PC-3 (cell line): ENCODE measurements at regions not wholly inside any gene's neighbourhood (a gene's known extent, or its start where the extent isn't known, plus 50 kb on each side); places are given as distances from the start of the nearest gene placed in this dataset.

Source experiments
- ATAC-seq: fragments of 200-7000 bp; cut with Tn5 transposase; 2 replicates; pipeline ENCODE4 v1.9.1; 2020; ENCODE audit warnings: mild to moderate bottlenecking, moderate library complexity
- BruUV-seq: library from RNA; stranded (reverse); fragments of 400-500 nt; replicated peaks from 2 replicates; lab custom pipeline; 2021; lab: Mats Ljungman, UMichigan
- CTCF ChIA-PET: fragments of 300-600 bp; sonication (Branson Sonifier 250); formaldehyde crosslinking; loops from one replicate; lab custom pipeline; 2022; ENCODE audit warnings: antibody characterized with exemption; lab: Charles Lee
- POLR2A ChIA-PET: fragments of 300-600 bp; sonication (Branson Sonifier 250); formaldehyde crosslinking; loops from one replicate; lab custom pipeline; 2022; ENCODE audit warnings: antibody characterized with exemption; ENCODE audit not compliant: unreplicated experiment; lab: Charles Lee
- DNase-seq: peaks from one replicate; pipeline ENCODE4 v3.0.0-alpha.2; 2015
- H2AFZ ChIP-seq: fragments of 300-600 bp; sonication (generic); 2 replicates; pipeline ENCODE4 v1.6.0; 2016; ENCODE audit warnings: antibody characterized with exemption, low read length
- H3F3A ChIP-seq: fragments of 300-600 bp; sonication (generic); one replicate; pipeline ENCODE4 v1.6.0; 2017; ENCODE audit warnings: antibody characterized with exemption, low read length, control low read depth, mild to moderate bottlenecking; ENCODE audit not compliant: unreplicated experiment
- H3K27ac ChIP-seq: fragments of 300-600 bp; sonication (generic); 2 replicates; pipeline ENCODE4 v1.5.1; 2016; ENCODE audit warnings: mild to moderate bottlenecking, low read length
- H3K27me3 ChIP-seq: fragments of 300-600 bp; sonication (generic); 2 replicates; pipeline ENCODE4 v1.6.1; 2016; ENCODE audit warnings: low read length, mixed read lengths
- H3K36me3 ChIP-seq: fragments of 300-600 bp; sonication (generic); 2 replicates; pipeline ENCODE4 v1.6.1; 2016; ENCODE audit warnings: low read depth, mixed run types, low read length, mixed read lengths
- H3K4me1 ChIP-seq: fragments of 300-600 bp; sonication (generic); 2 replicates; pipeline ENCODE4 v1.5.1; 2016; ENCODE audit warnings: low read length; ENCODE audit not compliant: insufficient read depth
- H3K4me2 ChIP-seq: fragments of 300-600 bp; sonication (generic); 2 replicates; pipeline ENCODE4 v1.6.0; 2016; ENCODE audit warnings: low read length
- H3K4me3 ChIP-seq: fragments of 300-600 bp; sonication (generic); 2 replicates; pipeline ENCODE4 v1.5.1; 2016; ENCODE audit warnings: mild to moderate bottlenecking, low read length, mixed read lengths
- H3K79me2 ChIP-seq: fragments of 300-600 bp; sonication (generic); 2 replicates; pipeline ENCODE4 v1.6.1; 2017; ENCODE audit warnings: low read length, mixed read lengths
- H3K9ac ChIP-seq: fragments of 300-600 bp; sonication (generic); 2 replicates; pipeline ENCODE4 v1.6.0; 2016; ENCODE audit warnings: mild to moderate bottlenecking, low read length
- H3K9me2 ChIP-seq: fragments of 300-600 bp; sonication (generic); replicated peaks from 2 replicates; pipeline ENCODE4 v1.6.1; 2016; ENCODE audit warnings: mixed run types, low read length, mixed read lengths
- H3K9me3 ChIP-seq: fragments of 300-600 bp; sonication (generic); 2 replicates; pipeline ENCODE4 v1.6.1; 2016; ENCODE audit warnings: low read length, mixed read lengths
- H4K20me1 ChIP-seq: fragments of 300-600 bp; sonication (generic); 2 replicates; pipeline ENCODE4 v1.6.1; 2016; ENCODE audit warnings: low read length, mixed read lengths
- EZH2 ChIP-seq: fragments of 300-600 bp; sonication (generic); IDR thresholded peaks from one replicate; pipeline ENCODE4 v1.6.1; 2017; ENCODE audit warnings: antibody characterized with exemption, mild to moderate bottlenecking, low read length; ENCODE audit not compliant: unreplicated experiment
- EZH2phosphoT487 ChIP-seq: fragments of 300-600 bp; sonication (generic); IDR thresholded peaks from 2 replicates; pipeline ENCODE4 v1.6.1; 2018; ENCODE audit warnings: mild to moderate bottlenecking, antibody characterized with exemption, low read length, borderline replicate concordance
- intact Hi-C: fragments of 100-400 bp; cut with micrococcal nuclease; formaldehyde crosslinking; loops from 2 replicates; pipeline ENCODE4 v1.9.0; 2023
- TF ChIP-seq, protein P1 (sequence below): fragments of 300-600 bp; sonication (generic); conservative IDR thresholded peaks from 2 replicates; pipeline ENCODE4 v1.5.1; 2017; ENCODE audit warnings: antibody characterized with exemption, low read depth, mild to moderate bottlenecking, low read length

DNA sequence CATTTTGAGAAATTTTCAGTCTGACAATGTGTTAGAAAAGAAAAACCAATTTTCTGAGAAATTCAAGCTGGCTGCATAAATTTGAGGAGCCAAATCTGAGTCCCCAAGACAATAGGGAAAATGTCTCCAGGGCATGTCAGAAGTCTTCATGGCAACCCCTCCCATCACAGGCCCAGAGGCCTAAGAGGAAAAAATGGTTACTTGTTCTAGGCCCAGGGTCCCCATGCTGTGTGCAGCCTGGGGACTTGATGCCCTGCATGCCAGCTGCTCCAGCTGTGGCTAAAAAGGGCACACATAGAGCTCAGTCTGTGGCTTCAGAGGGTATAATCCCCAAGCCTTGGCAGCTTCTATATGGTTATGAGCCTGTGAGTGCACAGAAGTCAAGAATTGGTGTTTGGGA lies 464.6 kb downstream of the CCER1 start:
- Histone ChIP-seq H3K9ac (no peak overlapping the region), H3K4me1 (no peaks in the 10 kb centered on the region), H3K4me2 (no peak overlapping the region), H3K27me3 (no peaks in the 10 kb centered on the region), H3K9me2 (no peaks in the 10 kb centered on the region), H3F3A (no peaks in the 10 kb centered on the region), H3K36me3 (no peaks in the 10 kb centered on the region), H3K79me2 (no peaks in the 10 kb centered on the region), H4K20me1 (no peaks in the 10 kb centered on the region), H3K4me3 (no peak overlapping the region), H3K27ac (no peak overlapping the region), H2AFZ (no peak overlapping the region), H3K9me3 (peaks cover 8% of the 10 kb centered on the region)
- DNase-seq (no peak), ATAC-seq (no peak)
- intact Hi-C loops: no loop called here
- CTCF ChIA-PET: no interaction called here
- TF ChIP-seq, protein P1, sequence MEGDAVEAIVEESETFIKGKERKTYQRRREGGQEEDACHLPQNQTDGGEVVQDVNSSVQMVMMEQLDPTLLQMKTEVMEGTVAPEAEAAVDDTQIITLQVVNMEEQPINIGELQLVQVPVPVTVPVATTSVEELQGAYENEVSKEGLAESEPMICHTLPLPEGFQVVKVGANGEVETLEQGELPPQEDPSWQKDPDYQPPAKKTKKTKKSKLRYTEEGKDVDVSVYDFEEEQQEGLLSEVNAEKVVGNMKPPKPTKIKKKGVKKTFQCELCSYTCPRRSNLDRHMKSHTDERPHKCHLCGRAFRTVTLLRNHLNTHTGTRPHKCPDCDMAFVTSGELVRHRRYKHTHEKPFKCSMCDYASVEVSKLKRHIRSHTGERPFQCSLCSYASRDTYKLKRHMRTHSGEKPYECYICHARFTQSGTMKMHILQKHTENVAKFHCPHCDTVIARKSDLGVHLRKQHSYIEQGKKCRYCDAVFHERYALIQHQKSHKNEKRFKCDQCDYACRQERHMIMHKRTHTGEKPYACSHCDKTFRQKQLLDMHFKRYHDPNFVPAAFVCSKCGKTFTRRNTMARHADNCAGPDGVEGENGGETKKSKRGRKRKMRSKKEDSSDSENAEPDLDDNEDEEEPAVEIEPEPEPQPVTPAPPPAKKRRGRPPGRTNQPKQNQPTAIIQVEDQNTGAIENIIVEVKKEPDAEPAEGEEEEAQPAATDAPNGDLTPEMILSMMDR: no peak
- TF ChIP-seq EZH2 (no peak), EZH2phosphoT487 (no peak)
- no TSS peak for BruUV-seq
- POLR2A ChIA-PET: no interaction called here

DNA sequence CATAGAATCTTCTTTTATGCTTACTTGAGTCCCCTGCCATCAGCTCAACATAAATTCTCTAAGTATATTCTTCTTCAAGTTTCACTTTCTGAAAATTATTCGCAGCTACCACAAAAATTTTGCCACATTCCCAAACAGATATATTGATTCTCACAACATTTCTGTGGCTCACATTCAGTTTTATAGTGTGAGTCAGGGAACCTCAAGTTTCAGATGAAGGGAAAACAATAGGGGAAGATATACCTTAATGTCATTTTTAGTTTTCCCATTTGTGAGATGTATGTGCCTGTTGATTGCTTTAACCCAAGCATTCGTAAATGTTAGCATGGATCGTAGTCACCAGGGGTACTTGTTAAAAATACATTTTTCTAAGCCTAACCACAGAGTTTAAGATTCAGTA lies 465.8 kb downstream of the CCER1 start:
- TF ChIP-seq EZH2 (no peak), EZH2phosphoT487 (no peak)
- TF ChIP-seq, protein P1: no peak
- Histone ChIP-seq H3K27ac (no peak overlapping the region), H2AFZ (no peak overlapping the region), H3K9me3 (peaks cover 8% of the 10 kb centered on the region), H3K9ac (no peak overlapping the region), H3K36me3 (no peaks in the 10 kb centered on the region), H3K79me2 (no peaks in the 10 kb centered on the region), H3K4me1 (no peaks in the 10 kb centered on the region), H3K4me2 (no peak overlapping the region), H3K9me2 (no peaks in the 10 kb centered on the region), H4K20me1 (no peaks in the 10 kb centered on the region), H3K27me3 (no peaks in the 10 kb centered on the region), H3K4me3 (no peak overlapping the region), H3F3A (no peaks in the 10 kb centered on the region)
- intact Hi-C loops: no loop called here
- DNase-seq: no peak
- POLR2A ChIA-PET: no interaction called here
- CTCF ChIA-PET: no interaction called here
- no TSS peak for BruUV-seq
- no peak for ATAC-seq

DNA sequence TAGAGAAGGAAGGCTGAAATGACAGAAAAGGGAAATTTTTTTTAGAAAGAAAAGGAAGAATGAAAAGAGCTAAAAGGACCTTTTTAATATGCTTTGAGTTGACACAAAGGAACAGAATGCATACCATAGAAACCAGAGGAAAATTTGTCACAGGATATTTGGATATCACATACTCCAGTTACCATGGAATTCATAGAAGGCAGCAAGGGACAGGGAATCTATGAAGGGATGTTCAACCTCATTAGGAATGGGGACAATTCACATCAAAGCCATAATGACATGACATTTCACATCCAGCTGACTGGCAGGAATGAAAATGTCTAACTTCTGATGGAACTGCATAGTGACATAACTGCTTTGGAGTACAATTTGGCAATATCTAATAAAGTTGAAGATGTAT lies 469.4 kb downstream of the CCER1 start:
- TF ChIP-seq EZH2 (no peak), EZH2phosphoT487 (no peak)
- TF ChIP-seq, protein P1: no peak
- no TSS peak for BruUV-seq
- H3K9me3 ChIP-seq: peaks cover 8% of the 10 kb centered on the region
- no peaks in the 10 kb centered on the region for H3K27me3 ChIP-seq
- no peaks in the 10 kb centered on the region for H3K4me1 ChIP-seq
- intact Hi-C loops: no loop called here
- CTCF ChIA-PET: no interaction called here
- no peak overlapping the region for H2AFZ ChIP-seq
- H3K36me3 ChIP-seq: no peaks in the 10 kb centered on the region
- H3F3A ChIP-seq: no peaks in the 10 kb centered on the region
- DNase-seq (no peak), ATAC-seq (no peak)
- H3K9ac ChIP-seq: no peak overlapping the region
- H3K79me2 ChIP-seq: no peaks in the 10 kb centered on the region
- POLR2A ChIA-PET: no interaction called here
- H3K9me2 ChIP-seq: no peaks in the 10 kb centered on the region
- no peak overlapping the region for H3K4me3 ChIP-seq
- no peak overlapping the region for H3K27ac ChIP-seq
- no peaks in the 10 kb centered on the region for H4K20me1 ChIP-seq
- H3K4me2 ChIP-seq: no peak overlapping the region
